ENCODE measurements at regions not wholly inside any gene's neighbourhood (a gene's known extent, or its start where the extent isn't known, plus 50 kb on each side); places are given as distances from the start of the nearest gene placed in this dataset.

DNA sequence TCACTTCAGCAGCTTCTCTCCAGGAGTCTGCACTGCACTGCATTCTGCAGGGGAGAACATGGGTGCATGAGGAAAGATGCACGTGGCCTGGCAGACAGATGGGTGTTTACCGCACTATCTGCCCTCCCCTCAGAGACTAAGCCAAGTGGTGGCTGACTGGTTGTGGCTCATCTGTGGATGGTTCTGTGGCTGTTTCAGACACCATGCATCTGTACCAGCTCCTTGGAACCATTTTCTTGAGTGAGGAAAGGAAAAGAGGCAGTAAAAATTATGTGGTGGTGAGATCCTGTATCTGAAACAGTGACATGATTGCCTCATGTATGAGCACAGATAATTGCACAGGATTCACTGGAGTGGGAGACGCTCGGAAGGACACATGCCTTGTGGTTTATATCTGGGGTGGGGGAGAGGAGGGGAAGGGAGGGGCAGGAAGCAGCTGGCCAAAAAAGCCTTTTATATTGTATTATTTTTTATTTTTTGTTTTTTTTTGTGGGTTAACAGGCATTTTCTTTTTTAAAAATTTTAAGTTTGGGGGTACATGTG lies 161.7 kb downstream of the ERMARD start:
- POLR2A ChIA-PET: no interaction called here
- Histone ChIP-seq H3K9me3 (no peaks in the 10 kb centered on the region), H2AFZ (ENCODE audit: low read depth) (no peak overlapping the region), H4K20me1 (ENCODE audit: insufficient read depth) (no peaks in the 10 kb centered on the region), H3K27me3 (ENCODE audit: insufficient read depth) (no peaks in the 10 kb centered on the region), H3K4me1 (ENCODE audit: control insufficient read depth in 1 of 2, insufficient read depth in 2 of 2, low read depth in 1 of 2, low read length in 1 of 2) (peaks cover 0 to 15% of the 10 kb centered on the region in 2 experiments; a peak in 1 of 4 replicates), H3K9me2 (no peaks in the 10 kb centered on the region), H3K4me3 (ENCODE audit: low read depth in 2 of 2, low read length in 1 of 2) (no peak overlapping the region), H3K27ac (ENCODE audit: low read depth in 2 of 2, low read length in 1 of 2) (no peak overlapping the region), H3K9ac (no peak overlapping the region), H3F3A (replicated peaks; ENCODE audit: insufficient read depth) (no peaks in the 10 kb centered on the region), H3K4me2 (no peak overlapping the region), H3K79me2 (ENCODE audit: insufficient read depth) (no peaks in the 10 kb centered on the region), H3K36me3 (replicated peaks in 1 of 2; ENCODE audit: control insufficient read depth in 1 of 2, insufficient read depth in 2 of 2, low read length in 1 of 2) (no peaks in the 10 kb centered on the region)
- no peak for DNase-seq
- CTCF ChIA-PET: no interaction called here
- 81% methylated on average over 2 of the region's 4 CpGs for WGBS (ENCODE audit: low lambda C conversion rate)
- TF ChIP-seq, protein P1, sequence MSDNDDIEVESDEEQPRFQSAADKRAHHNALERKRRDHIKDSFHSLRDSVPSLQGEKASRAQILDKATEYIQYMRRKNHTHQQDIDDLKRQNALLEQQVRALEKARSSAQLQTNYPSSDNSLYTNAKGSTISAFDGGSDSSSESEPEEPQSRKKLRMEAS (IDR thresholded peaks at IDR 0.05; ENCODE audit: low read depth): no peak
- TF ChIP-seq SMC3 (IDR thresholded peaks at IDR 0.05; ENCODE audit: low read depth, low read length) (no peak), YY1 (IDR thresholded peaks at IDR 0.05; ENCODE audit: low read depth) (no peak), JUND (IDR thresholded peaks at IDR 0.05) (no peak)

DNA sequence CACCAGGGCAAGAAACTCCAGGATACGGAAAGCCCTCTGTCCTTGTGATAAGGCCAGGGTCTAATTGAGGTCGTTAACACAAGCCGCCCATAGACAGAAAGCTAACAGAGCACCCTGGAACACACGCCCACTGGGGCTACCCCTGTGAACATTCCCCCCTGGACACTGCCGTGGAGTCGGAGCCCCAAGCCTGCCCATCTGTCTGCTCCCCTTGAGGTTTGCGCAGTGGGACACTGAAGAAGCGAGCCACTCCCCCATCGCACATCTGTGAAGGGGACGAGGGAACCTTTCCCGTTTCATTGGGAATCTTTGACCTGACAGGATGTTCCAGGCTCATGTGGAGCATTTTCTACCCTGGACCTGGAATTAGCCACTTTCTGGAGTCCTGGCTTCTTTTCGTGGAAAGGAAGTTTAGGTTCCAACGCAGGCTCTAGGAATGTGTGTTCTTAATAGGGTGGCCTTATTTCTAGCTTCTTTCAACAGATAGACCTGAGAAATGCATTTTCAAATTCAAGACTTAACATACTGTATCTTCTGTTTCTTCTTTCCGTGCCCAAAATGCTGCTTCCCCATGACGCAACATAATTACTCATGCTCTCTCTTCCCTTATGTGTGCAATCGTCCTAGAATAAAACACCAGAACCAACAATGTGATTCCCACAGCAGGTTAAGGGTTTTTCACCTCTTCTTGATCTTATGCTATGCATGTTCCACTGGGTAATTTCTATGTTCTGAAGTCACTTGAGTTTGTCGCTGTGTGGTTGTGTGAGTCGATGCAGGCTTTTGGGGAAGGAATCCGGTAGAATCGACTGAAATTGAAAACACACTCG lies 161.1 kb downstream of the ERMARD start:
- Histone ChIP-seq H4K20me1 (ENCODE audit: insufficient read depth) (no peaks in the 10 kb centered on the region), H3K27ac (ENCODE audit: low read depth in 2 of 2, low read length in 1 of 2) (no peak overlapping the region), H3K9ac (no peak overlapping the region), H3K9me3 (no peaks in the 10 kb centered on the region), H3K4me3 (ENCODE audit: low read depth in 2 of 2, low read length in 1 of 2) (no peak overlapping the region), H3K79me2 (ENCODE audit: insufficient read depth) (no peaks in the 10 kb centered on the region), H2AFZ (ENCODE audit: low read depth) (no peak overlapping the region), H3K4me2 (no peak overlapping the region), H3F3A (replicated peaks; ENCODE audit: insufficient read depth) (no peaks in the 10 kb centered on the region), H3K27me3 (ENCODE audit: insufficient read depth) (no peaks in the 10 kb centered on the region), H3K9me2 (no peaks in the 10 kb centered on the region), H3K4me1 (ENCODE audit: control insufficient read depth in 1 of 2, insufficient read depth in 2 of 2, low read depth in 1 of 2, low read length in 1 of 2) (peaks cover 0 to 12% of the 10 kb centered on the region in 2 experiments; a peak in 1 of 4 replicates), H3K36me3 (replicated peaks in 1 of 2; ENCODE audit: control insufficient read depth in 1 of 2, insufficient read depth in 2 of 2, low read length in 1 of 2) (no peaks in the 10 kb centered on the region)
- 56% methylated on average over 15 of the region's 21 CpGs for WGBS (ENCODE audit: low lambda C conversion rate)
- ChIA-PET CTCF (no interaction called here), POLR2A (no interaction called here)
- TF ChIP-seq TCF12 (IDR thresholded peaks at IDR 0.05): no peak
- no peak for TF ChIP-seq NRF1 (IDR thresholded peaks at IDR 0.05; ENCODE audit: low read depth, low read length)
- TF ChIP-seq, protein P2, sequence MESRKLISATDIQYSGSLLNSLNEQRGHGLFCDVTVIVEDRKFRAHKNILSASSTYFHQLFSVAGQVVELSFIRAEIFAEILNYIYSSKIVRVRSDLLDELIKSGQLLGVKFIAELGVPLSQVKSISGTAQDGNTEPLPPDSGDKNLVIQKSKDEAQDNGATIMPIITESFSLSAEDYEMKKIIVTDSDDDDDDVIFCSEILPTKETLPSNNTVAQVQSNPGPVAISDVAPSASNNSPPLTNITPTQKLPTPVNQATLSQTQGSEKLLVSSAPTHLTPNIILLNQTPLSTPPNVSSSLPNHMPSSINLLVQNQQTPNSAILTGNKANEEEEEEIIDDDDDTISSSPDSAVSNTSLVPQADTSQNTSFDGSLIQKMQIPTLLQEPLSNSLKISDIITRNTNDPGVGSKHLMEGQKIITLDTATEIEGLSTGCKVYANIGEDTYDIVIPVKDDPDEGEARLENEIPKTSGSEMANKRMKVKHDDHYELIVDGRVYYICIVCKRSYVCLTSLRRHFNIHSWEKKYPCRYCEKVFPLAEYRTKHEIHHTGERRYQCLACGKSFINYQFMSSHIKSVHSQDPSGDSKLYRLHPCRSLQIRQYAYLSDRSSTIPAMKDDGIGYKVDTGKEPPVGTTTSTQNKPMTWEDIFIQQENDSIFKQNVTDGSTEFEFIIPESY (IDR thresholded peaks at IDR 0.05; ENCODE audit: borderline replicate concordance, low read depth): no peak
- no peak for TF ChIP-seq EZH2phosphoT487 (IDR thresholded peaks at IDR 0.05; ENCODE audit: borderline replicate concordance, low read depth)
- no peak for TF ChIP-seq SIN3A (IDR thresholded peaks at IDR 0.05; ENCODE audit: borderline replicate concordance, low read depth, low read length)
- no peak for TF ChIP-seq NFIC (IDR thresholded peaks at IDR 0.05; ENCODE audit: borderline replicate concordance)
- TF ChIP-seq RFX5 (IDR thresholded peaks at IDR 0.05; ENCODE audit: low read length): no peak
- TF ChIP-seq TEAD4 (IDR thresholded peaks at IDR 0.05; ENCODE audit: borderline replicate concordance, insufficient read depth): no peak
- TF ChIP-seq MEF2A (IDR thresholded peaks at IDR 0.05; ENCODE audit: borderline replicate concordance, low read depth): no peak
- TF ChIP-seq RCOR1 (IDR thresholded peaks at IDR 0.05; ENCODE audit: low read length): no peak
- TF ChIP-seq, protein P3, sequence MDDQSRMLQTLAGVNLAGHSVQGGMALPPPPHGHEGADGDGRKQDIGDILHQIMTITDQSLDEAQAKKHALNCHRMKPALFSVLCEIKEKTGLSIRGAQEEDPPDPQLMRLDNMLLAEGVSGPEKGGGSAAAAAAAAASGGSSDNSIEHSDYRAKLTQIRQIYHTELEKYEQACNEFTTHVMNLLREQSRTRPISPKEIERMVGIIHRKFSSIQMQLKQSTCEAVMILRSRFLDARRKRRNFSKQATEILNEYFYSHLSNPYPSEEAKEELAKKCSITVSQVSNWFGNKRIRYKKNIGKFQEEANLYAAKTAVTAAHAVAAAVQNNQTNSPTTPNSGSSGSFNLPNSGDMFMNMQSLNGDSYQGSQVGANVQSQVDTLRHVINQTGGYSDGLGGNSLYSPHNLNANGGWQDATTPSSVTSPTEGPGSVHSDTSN (IDR thresholded peaks at IDR 0.05): no peak
- TF ChIP-seq, protein P1 (IDR thresholded peaks at IDR 0.05; ENCODE audit: low read depth): no peak
- TF ChIP-seq RAD21 (IDR thresholded peaks at IDR 0.05; ENCODE audit: low read length): no peak
- TF ChIP-seq GATA2 (CRISPR knock-in tag; IDR thresholded peaks at IDR 0.05): no peak
- TF ChIP-seq FOXM1 (IDR thresholded peaks at IDR 0.05; ENCODE audit: low read depth): no peak
- DNase-seq: no peak

Measured in SK-N-SH (cell line).